ENCODE measurements at regions not wholly inside any gene's neighbourhood (a gene's known extent, or its start where the extent isn't known, plus 50 kb on each side); places are given as distances from the start of the nearest gene placed in this dataset.

- TF ChIP-seq RAD21 (IDR thresholded peaks at IDR 0.05; ENCODE audit: insufficient read depth, low read depth, low read length), result no peak
- TF ChIP-seq ZNF622 (IDR thresholded peaks at IDR 0.05), result no peak
- no peak for TF ChIP-seq NFYB (IDR thresholded peaks at IDR 0.05; ENCODE audit: insufficient read depth, low read depth, low read length)
- TF ChIP-seq TCF7 (IDR thresholded peaks at IDR 0.05; ENCODE audit: borderline replicate concordance), result no peak
- no peak for TF ChIP-seq GATAD2B (conservative IDR thresholded peaks at IDR 0.05; ENCODE audit: low read depth)
- TF ChIP-seq, protein P1, sequence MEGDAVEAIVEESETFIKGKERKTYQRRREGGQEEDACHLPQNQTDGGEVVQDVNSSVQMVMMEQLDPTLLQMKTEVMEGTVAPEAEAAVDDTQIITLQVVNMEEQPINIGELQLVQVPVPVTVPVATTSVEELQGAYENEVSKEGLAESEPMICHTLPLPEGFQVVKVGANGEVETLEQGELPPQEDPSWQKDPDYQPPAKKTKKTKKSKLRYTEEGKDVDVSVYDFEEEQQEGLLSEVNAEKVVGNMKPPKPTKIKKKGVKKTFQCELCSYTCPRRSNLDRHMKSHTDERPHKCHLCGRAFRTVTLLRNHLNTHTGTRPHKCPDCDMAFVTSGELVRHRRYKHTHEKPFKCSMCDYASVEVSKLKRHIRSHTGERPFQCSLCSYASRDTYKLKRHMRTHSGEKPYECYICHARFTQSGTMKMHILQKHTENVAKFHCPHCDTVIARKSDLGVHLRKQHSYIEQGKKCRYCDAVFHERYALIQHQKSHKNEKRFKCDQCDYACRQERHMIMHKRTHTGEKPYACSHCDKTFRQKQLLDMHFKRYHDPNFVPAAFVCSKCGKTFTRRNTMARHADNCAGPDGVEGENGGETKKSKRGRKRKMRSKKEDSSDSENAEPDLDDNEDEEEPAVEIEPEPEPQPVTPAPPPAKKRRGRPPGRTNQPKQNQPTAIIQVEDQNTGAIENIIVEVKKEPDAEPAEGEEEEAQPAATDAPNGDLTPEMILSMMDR (IDR thresholded peaks at IDR 0.05 in 2 of 3, conservative IDR thresholded peaks at IDR 0.05 in 1 of 3; ENCODE audit: control insufficient read depth in 2 of 3, extremely low read depth in 1 of 3, insufficient read depth in 1 of 3, low read depth in 3 of 3, low read length in 3 of 3), result no peak
These were observed 155.2 kb upstream of the IPO5 start for GRCh38 chr13:97798171-97798821.

All from GM12878 (cell line).